Neural progenitor cell (in vitro differentiated cells): ENCODE measurements at regions not wholly inside any gene's neighbourhood (a gene's known extent, or its start where the extent isn't known, plus 50 kb on each side); places are given as distances from the start of the nearest gene placed in this dataset.

ENCODE experiments used
- CTCF ChIP-seq: fragments of 200-600 bp; sonication (generic); IDR thresholded peaks from 2 replicates; pipeline ENCODE4 v1.5.1; 2017; ENCODE audit warnings: antibody characterized with exemption, mild to moderate bottlenecking
- EZH2 ChIP-seq: fragments of 200-600 bp; sonication (generic); IDR thresholded peaks from 2 replicates; pipeline ENCODE4 v1.6.1; 2017; ENCODE audit warnings: antibody characterized with exemption, mild to moderate bottlenecking, moderate library complexity

DNA sequence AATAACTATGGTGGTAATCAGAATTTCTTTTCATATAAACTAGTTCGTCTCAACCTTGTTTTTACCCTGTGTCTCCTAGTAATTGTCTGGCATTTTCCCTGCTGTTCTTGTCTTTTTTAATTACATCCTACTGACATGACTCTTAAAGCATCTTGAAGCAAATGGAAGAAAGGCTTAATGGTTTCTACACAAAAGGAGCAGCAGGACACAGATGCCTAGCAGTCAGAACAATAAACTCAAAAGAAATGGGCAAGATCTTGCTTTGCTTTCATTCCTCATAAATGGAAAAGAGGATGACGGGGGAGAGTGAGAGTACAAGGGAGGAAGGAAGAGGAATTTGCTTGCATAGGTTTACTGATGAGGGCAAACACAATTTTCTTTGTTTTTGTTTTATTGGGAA is 293.2 kb upstream of the EMCN start:
- TF ChIP-seq CTCF (no peak), EZH2 (no peak)
